ENCODE measurements at regions not wholly inside any gene's neighbourhood (a gene's known extent, or its start where the extent isn't known, plus 50 kb on each side); places are given as distances from the start of the nearest gene placed in this dataset.

DNA sequence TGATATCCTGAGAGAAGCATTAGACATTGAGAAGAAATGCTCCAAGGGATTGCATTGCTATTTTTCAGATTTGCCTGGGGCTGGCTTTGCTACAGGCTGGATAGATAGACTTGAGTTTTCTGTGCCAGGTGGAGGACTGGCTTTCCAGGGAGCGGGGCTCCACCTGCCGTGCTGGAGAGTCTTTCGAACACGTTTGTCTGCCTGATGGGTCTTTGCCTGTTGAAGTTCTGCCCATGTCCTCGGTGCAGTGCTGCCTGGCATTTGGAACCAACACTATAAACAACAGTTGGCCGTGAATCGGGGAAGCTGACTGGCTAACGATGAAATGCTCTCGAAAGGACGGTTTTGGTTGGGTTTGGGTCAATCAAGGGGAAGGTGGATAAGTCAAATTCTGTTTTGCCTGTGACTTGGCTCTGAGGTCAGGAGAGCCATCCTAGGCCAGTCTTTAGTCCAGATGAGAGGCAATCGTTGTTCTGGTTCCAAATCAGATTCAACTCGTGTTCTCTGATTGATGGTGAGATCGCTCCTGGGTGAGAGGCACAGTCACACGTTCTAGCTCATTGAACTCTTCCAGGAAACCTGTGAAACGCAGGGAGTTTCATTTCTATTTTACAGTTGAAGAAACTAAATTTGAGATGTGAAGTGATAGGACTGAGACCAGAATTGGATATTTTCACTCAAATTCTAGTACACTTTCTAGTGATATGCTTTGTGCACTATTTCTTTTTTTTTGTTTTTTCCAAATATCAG lies 599.0 kb downstream of the TYW1 start:
- H3K9me3 ChIP-seq: no peaks in the 10 kb centered on the region
- no peak overlapping the region for H3K4me3 ChIP-seq
- H3K36me3 ChIP-seq: no peaks in the 10 kb centered on the region
- H3K27ac ChIP-seq: no peak overlapping the region
- intact Hi-C loops (cut with DNase I): no loop called here
- TF ChIP-seq, protein P1, sequence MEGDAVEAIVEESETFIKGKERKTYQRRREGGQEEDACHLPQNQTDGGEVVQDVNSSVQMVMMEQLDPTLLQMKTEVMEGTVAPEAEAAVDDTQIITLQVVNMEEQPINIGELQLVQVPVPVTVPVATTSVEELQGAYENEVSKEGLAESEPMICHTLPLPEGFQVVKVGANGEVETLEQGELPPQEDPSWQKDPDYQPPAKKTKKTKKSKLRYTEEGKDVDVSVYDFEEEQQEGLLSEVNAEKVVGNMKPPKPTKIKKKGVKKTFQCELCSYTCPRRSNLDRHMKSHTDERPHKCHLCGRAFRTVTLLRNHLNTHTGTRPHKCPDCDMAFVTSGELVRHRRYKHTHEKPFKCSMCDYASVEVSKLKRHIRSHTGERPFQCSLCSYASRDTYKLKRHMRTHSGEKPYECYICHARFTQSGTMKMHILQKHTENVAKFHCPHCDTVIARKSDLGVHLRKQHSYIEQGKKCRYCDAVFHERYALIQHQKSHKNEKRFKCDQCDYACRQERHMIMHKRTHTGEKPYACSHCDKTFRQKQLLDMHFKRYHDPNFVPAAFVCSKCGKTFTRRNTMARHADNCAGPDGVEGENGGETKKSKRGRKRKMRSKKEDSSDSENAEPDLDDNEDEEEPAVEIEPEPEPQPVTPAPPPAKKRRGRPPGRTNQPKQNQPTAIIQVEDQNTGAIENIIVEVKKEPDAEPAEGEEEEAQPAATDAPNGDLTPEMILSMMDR (IDR thresholded peaks at IDR 0.05): no peak
- H3K27me3 ChIP-seq: no peaks in the 10 kb centered on the region
- DNase-seq (ENCODE audit: low spot score in 2 of 2): no peak
- H3K4me1 ChIP-seq: no peaks in the 10 kb centered on the region

DNA sequence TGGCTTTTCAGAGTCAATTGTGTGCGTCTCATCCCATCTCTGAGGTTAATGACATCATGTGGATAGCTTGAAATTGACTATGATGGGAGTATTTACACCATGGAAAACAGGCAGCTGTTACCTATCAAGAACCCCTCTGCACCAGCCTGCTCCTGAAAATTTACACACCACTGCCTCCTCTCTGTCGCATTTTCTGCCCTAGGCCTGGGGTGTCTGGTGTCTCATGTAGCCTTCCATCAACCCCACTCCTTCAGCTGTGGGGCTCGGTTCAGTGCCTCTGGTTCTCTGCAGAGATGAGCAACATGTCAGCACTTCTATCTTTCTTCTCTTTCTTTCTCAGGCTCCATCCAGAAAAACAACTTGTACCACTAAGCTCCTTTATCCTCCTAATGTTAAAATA lies 600.5 kb downstream of the TYW1 start:
- Histone ChIP-seq H3K9me3 (no peaks in the 10 kb centered on the region), H3K27ac (no peak overlapping the region), H3K4me3 (no peak overlapping the region), H3K36me3 (no peaks in the 10 kb centered on the region), H3K4me1 (no peaks in the 10 kb centered on the region), H3K27me3 (no peaks in the 10 kb centered on the region)
- no peak for DNase-seq (ENCODE audit: low spot score in 2 of 2)
- intact Hi-C loops (cut with DNase I): no loop called here
- TF ChIP-seq, protein P1 (IDR thresholded peaks at IDR 0.05): no peak

DNA sequence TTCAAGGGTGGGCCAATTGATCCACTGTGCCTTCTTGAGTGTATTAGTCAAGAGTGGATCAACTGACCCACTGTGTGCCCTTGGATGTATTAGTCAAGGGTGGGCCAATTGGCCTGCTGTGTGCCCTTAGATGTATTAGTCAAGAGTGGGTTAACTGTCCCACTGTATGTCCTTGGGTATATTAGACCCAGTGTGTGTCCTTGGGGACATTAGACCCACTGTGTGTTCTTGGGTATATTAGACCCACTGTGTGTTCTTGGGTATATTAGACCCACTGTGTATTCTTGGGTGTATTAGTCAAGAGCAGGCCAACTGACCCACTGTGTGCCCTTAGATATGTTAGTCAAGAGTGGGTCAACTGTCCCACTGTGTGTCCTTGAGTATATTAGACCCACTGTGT lies 601.8 kb downstream of the TYW1 start:
- Histone ChIP-seq H3K27ac (no peak overlapping the region), H3K27me3 (no peaks in the 10 kb centered on the region), H3K36me3 (no peaks in the 10 kb centered on the region), H3K4me3 (no peak overlapping the region), H3K4me1 (no peaks in the 10 kb centered on the region), H3K9me3 (no peaks in the 10 kb centered on the region)
- no peak for DNase-seq (ENCODE audit: low spot score in 2 of 2)
- TF ChIP-seq, protein P1 (IDR thresholded peaks at IDR 0.05): no peak
- intact Hi-C loops (cut with DNase I): no loop called here

DNA sequence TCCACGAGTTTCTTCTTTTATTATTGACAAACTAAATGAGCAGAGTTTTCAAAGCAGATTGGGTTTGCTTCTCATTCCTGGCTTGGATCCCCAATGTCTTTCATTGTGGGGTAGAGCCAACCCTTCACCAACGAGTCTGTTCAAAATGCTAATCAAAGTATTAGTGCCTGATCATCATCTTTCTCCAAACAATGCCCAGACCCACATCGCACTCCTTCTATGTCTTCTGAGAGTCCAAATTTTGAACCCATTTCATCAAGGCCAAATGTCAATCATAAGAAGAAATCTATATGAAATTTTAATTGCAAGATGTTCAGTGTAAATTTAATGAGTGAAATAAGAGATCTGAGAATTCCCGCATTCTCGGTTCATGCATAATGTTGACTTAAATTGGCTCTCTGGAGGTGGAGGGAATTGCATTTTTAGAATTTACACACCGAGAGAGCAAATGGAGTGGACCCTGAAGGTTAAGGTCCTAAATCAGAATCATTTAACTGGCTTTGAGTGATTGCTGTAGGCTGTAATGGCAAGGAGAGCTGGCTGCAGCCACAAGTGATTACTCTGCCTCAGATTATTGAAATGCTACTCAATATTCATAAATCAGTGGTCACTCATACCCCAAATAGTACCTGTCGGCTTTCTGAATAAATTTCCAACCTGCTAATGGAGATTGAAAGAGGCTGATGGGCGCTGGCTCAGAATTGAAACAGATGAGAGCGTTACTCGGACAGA lies 602.9 kb downstream of the TYW1 start:
- Histone ChIP-seq H3K36me3 (no peaks in the 10 kb centered on the region), H3K9me3 (no peaks in the 10 kb centered on the region), H3K4me1 (no peaks in the 10 kb centered on the region), H3K27me3 (no peaks in the 10 kb centered on the region), H3K27ac (no peak overlapping the region), H3K4me3 (no peak overlapping the region)
- TF ChIP-seq, protein P1 (IDR thresholded peaks at IDR 0.05): no peak
- intact Hi-C loops (cut with DNase I): loop anchor here (10.0 kb wide), 1 partner anchor 65 kb away; no protein-coding TSS in a partner anchor
- no peak for DNase-seq (ENCODE audit: low spot score in 2 of 2)

DNA sequence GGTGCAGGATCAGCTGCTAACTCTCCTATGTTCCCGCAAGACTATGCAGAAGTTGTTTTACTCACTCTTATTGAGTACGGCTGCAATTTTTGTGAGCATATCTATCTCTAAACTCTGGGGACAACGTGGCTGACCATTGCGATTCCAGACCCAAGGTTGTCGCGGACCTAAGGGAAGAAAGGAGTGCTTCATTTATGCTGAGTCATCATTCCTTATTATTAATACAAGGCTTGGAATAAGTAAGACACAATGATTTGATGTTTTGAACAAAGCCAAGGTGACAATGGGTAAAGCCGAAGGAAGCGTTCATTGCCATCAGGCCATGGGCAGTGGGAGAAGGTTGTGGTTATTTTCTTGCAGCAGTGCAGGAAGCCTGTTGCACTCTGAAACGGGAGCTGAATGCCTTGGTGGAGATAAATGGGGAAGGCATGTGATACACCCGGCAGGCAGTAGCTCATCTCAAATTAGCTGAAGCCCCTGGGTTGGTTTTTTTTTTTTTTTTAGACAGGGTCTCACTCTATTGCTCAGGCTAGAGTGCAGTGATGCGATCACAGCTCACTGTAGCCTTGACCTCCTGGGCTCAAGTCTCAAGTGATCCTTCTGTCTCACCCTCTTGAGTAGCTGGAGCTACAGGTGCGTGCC lies 605.7 kb downstream of the TYW1 start:
- no peak overlapping the region for H3K4me3 ChIP-seq
- TF ChIP-seq, protein P1 (IDR thresholded peaks at IDR 0.05): no peak
- intact Hi-C loops (cut with DNase I): loop anchor here (10.0 kb wide), 1 partner anchor 62 kb away; no protein-coding TSS in a partner anchor

More for the DNA sequence above, 605.7 kb downstream of the TYW1 start:
- Histone ChIP-seq H3K36me3 (no peaks in the 10 kb centered on the region), H3K27me3 (no peaks in the 10 kb centered on the region), H3K9me3 (peaks cover 0 to 10% of the 10 kb centered on the region in 2 donors), H3K27ac (no peak overlapping the region), H3K4me1 (no peaks in the 10 kb centered on the region)
- no peak for DNase-seq (ENCODE audit: low spot score in 2 of 2)
